ENCODE measurements at regions not wholly inside any gene's neighbourhood (a gene's known extent, or its start where the extent isn't known, plus 50 kb on each side); places are given as distances from the start of the nearest gene placed in this dataset.

DNA sequence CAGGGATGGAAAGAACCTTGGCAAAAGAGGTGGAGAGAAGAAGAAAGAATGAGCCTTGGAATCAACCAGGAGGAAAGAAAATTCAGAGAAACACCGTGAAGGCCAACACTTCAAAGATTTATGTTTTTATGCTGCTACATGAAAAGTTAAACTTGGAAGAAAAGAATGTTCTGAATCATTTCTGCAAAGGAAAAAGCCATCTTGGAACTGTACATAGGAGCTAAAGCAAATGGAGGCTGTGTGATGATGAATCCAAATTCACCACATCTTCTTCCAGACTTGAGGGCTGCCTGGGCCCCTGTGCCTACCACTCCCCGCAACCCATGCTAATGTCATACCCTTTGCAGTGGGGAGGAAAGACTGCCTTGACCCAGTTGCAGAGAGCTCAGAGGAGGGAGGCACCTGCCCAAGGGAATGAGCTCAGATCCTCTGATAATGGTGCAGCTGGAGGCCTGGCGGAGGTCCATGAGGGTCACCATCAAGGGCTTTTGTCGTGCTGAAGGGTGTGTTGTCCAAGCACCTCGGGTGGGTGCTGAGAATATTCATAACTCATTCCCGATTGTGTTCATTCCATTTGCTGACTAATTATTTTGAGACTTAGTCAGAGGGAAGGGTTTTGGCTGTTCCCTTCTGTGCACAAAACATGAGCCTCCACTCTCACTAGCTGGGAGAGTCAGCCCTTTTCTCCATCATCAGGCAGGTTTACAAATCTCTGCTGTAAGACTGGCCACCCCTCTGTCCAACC, 245.8 kb upstream of the JAG1 start:
- no peak for DNase-seq

DNA sequence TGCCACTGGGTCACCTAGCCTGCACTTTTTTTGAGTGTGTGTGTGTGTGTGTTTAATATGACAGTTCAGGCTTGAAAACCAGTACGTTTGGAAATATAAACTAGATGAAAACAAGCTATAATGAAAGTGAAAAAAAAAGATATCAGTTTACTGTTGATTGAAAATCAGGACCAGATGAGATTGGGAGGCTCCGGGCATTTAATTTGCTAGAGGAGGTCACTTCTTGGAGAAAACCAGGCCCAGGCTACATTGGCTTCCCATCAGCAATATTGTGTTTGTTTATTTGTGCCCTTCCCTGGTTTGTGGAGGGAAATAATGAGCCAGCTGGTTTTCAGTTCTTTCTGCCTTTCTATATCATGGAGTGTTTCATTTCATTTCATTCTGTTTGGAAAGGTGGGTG, 246.6 kb upstream of the JAG1 start:
- no peak for DNase-seq

DNA sequence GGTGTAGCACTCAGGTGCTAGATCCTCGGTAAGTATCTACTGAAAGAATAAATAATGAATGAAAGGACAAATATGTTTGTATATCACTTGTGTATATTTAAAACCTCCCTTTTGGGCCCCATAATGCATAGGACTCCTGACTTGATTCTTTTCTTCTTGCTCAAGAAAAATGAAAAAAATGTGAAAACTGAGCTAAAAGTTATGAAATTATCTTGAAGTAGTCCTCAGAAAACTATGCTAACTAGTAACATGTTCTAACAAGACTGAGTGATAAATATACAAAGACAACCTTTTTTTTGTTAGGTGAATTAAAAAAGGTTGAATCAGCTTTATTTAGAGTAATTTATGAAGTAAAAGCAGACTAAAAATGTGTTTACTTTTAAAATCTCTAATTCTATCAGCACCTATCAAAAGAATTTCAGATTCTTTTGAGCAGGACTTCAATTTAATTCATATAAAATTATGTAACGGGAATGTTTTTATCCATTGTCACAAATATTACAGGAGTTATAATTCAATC, 247.8 kb upstream of the JAG1 start:
- no peak for DNase-seq

DNA sequence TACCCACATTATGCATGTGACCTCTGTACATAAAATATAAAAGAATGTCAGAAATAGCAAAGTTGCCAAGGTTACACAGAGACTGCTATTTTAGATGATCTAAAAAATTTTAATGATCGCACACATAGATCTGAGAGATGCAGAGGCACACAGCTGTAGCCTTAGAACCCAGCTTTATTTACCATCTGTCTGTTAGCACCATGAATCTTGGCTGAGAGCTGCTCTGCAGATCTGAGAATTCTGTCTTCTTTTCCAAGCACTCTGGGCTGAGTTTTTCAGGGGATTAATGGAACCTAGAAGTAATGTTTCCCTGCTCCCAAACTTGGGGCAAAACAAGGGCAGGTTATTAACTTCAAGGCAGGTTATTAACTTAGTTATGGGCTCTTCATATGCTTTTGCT, 248.7 kb upstream of the JAG1 start:
- no peak for DNase-seq

DNA sequence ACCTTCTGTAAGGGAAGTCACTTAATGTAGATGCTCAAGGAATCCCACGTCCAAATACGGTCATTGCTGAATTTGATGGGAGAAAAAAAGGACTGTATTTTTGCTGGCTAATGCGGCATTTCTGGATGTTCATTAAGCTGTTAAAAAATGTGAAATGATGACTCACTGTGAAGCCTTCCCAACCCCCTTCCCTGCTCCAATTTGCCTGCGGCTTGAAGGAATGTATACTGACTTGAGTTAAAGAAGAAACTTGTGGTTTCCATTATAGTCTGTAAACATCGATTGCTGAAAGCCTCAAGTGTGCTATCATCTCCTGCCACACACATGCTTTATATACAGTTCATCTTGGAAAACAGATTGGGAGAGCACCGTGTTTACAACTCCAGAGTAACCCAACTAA, 249.1 kb upstream of the JAG1 start:
- no peak for DNase-seq

DNA sequence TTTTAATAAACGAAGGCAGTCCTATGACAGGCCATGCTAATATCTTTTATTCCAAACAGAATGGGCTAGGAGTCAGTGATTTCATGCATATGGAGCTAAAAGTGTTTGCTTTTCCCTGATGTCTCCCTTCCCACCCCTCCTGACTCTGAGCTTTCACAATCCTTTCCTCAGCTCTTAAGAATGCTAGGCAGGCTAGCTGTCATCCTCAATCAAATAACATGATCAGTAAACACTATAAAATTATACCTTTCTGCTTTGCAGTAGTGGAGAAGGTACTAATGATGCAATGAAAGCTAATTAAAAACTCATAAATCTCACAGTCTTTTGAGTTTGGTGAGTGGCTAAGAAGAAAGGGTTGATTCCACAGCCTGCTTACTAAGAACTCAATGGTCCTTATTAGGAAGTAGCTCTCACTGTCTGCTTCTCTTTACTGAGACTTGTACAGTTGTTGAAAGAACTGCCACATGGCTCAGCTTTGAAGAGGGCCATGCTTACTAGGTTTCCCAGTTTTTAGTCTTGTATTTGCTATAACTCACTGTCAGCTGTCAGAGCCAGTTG, 250.9 kb upstream of the JAG1 start:
- no peak for DNase-seq

DNA sequence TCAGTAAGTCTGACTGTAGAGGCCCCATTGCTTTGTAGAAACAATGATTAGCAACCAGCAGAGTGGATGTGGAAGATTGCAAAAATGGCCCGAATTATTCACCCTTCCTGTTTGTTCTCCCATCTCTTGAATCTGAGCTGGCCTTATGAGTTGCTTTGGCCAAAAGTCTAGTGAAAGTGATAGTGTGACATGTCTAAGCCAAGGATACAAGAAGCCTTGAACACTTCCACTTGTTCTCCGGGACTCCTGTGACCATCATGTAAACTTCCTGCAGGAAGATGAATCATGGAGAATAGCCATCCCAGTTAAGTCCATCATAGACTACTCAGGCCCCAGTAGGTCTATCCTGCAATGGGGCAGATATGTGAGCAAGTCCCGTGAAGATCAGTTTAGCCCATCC, 252.0 kb upstream of the JAG1 start:
- no peak for DNase-seq

DNA sequence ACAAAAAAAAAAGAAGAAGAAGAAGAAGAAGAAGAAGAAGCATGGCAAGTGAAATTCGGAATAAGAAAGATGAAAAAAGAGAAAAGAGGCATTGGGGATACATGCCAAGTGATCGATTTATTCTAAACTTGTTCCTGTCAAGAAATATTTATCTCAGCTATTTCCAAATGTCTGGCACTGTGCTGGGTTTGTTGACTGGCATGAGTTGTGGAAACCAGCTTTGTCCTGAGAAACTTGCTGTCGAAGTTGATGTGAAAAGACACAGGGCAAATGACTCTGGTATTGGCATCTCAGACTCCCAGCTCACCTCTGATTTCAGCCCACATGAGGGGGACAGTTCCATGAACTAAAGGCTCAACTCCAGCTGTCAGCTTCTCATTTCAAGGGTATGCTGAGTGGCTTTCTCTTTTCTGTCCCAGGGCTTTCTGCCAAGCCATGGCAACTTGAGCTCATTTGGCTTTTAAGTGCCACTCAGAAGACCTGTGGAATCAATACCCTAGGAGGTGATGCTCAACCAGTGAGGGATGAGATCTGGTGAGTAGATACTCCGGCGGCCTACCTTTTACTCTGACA, 253.3 kb upstream of the JAG1 start:
- no peak for DNase-seq

DNA sequence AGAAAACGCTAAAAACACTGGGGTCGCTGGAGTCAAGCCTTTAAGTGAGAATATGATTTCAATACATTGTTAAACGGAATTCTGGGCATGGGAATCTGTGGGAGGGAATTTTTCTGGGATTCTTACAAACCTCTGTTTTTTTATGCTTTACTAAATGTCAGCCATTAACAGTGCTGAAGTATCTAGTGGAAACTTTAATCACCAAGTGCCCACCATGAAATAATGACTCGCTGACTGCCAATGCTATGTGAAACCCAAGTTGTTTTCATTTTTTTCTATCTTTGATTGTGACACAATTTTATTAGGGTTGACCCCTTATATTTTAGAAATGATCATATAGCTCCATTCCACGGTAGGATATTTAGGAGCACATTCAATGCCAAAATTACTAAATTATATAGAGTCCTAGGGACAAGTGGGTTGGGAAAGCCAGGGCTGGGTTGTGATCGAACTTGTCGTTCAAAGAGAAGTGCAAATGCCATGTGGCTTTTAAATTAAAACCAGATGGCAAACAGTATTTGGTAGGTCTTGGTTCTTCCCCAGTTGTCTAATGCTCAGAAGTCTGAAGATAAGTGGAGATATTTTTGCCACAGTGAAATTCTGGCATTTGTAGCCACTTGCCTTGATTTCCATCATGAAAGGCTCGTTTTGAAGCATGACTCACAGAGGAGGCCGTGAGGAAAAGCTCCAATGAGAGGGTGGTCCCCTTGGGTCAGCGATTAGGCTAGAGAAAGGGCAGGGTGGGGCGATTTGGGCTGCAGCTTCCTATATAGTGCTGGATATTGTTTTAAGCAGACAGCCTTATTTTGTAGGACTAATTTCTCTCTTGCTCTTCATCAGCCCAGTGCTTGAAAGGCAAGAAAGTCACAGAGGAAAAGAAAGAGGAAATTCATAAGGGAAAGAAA, 254.4 kb upstream of the JAG1 start:
- no peak for DNase-seq

DNA sequence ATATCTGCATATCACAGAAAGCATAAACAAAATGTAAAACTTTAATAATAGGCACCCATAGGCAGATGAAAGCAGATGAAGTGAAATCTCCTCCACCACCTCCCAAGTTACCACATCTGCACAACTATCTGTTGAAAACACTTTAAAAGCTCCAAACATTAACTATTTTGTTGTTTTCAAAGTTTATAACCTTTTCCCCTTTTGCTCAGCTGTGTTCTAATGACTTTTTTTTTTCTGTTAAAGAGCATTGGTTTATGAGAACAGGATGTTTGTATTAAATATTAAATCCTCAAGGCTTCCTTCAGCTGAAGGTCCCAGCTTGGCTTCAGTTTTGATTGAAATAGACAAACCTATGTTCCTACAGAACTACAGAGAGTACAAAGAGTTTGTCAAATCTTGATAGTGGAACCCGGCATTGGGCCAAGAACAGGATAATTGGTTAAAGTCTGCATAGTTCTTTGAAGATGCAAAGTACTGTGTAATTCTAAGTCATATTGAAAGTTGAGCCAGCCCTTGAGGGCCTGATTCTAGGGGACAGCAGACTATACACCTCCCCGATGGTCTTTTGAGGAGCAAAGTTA, 255.1 kb upstream of the JAG1 start:
- DNase-seq: no peak

DNA sequence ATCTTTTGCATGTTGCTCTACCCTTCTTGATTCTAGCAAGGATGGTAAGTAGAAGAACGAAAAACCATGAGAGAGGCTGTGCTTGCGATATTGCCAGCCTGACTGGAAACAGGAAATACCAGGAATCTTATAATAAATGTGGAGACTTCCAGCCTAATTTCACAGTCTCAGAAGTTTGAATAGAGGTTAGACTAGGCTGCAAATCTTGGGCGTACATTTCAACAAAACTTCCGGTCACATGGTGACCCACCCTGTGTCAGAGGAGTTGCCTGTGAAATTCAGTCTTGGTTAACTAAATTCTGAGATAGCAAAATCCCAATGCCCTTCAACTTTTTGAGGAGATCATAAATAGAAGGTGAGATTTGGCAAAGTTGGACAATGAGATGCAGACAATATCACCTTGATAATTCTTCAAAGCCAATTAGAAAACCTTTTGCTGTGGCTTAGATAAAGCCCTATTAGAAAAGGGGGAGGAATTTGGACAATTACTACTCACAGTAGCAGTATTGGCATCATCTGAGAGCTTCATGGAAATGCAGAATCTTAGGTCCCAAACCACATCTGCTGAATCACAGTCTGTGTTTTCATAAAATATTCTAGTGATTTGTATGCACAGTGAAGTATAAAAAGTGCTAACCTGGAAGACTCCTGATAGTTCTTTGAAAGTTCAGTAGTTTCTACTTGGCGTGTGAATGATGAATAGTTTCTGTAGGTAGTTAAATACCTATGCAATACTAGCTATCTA, 262.0 kb upstream of the JAG1 start:
- DNase-seq: no peak

DNA sequence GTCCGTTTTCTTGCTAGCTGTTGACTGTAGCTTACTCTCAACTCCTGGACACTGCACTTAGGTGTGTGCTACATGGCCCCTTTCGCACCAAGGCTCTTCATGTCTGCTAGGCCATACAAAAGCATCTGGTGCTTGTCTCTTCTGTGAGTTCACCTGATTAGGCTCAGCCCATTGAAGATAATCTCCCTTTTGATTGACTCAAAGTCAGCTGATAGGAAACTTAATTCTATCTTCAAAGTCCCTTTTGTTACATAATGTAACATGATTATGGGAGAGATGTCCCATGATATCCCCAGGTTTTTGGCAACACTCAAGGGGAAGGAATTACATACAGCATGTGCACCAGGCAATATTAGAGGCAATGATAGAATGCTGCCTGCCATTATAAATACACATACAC, 263.0 kb upstream of the JAG1 start:
- no peak for DNase-seq

DNA sequence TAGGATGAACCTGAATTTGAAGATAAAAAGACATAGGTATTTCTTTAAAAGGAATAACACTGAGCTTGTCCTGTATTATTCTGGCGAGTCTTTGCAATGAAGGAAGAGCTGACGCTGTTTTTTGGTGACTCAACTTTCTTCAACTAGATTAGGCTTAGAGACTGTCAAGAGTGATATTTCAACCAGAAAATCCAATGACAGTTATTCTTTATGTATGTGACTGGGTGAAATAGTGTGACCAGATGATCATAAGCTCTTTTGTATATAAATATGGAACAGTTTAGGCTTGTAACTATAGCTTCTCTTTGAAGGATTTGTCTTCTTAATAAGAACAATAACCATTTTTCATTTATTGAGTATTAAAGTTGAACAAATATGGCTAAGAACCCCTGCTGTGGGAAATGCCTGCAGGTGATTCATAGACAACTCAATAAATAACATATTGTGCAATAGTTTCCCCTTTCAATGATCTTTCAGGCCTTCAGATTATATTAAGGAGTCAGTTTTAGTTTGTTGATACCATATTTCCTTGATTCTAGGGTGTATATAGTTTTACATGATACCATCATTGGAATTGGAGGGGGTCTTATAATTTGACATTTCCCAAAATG, 265.6 kb upstream of the JAG1 start:
- no peak for DNase-seq

DNA sequence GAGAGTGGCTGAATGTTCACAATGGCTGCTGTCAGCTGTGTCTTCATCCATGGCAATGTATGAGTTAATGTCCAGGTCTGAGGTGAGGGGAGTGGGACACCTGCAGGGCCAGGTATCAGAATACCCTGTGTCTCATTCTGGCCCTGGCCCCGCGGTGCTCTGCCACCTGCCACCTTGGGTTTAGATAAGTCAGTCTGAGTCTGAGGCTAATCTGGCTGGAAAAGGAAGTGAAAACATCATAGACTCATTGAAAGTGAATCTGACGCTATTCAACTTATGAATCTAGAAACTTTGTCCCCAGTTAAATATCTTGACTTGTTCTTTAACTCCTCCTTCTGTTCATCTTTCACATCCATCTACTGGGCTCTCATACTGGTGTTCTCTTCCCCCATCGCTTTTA, 267.1 kb upstream of the JAG1 start:
- DNase-seq: no peak

DNA sequence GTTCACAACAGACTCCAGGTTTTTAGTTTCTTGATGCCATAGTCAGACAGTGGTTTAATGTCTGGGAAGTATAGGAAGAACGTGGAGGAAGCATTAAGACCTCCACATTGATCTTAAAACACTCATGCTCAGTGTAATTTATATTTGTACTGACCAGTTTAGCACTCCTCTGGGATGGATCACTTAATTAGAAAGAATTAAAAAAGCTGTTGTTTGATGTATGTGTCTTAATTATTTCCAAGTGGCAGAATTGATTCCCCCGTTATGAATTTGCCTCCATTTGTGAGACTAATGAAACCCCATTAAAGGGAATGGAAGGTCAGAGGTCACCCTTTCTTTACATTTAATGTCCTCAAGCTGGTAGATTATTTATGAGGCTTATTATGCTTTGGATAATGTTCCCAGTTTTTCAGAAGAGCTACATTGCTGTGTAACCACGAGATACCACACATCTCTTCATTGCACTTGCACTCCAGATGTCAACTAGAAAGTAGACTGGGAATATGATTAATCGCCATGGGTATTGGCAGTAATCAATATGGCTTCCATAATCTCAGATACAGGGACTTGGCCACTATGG, 270.0 kb upstream of the JAG1 start:
- DNase-seq: no peak

DNA sequence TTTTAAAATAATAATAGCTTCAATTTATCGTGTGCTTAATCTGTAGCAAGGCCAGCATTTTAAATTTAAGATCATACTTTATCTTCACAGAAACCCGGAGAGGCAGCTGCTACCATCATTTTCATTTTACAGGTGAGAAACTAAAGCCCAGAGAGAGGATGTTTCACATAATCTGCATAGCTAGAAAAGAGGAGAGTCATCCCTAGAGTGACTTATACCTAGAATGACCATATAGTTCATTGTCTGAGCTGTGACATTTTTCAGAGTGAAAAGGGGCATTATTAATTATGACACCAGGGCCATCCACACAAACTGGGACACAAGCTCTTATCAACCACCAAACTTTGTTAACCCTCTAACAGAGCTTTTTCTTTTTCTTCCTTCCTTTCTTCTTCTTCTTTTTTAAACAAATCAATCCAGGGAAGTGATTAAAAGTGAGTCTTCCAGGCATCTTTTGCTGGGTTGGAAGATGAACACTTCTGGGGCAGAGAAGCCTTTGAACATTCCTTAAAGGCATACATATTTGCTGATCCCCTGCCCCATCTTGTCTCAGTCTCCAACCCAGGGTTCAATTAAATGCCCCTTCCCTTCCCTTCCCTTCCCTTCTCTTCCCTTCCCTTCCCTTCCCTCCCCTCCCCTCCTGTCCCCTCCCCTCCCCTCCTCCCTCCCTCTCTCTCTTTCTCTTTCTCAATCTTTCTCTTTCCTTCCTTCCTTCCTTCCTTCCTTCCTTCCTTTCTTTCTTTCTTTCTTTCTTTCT, 272.5 kb upstream of the JAG1 start:
- DNase-seq: no peak

DNA sequence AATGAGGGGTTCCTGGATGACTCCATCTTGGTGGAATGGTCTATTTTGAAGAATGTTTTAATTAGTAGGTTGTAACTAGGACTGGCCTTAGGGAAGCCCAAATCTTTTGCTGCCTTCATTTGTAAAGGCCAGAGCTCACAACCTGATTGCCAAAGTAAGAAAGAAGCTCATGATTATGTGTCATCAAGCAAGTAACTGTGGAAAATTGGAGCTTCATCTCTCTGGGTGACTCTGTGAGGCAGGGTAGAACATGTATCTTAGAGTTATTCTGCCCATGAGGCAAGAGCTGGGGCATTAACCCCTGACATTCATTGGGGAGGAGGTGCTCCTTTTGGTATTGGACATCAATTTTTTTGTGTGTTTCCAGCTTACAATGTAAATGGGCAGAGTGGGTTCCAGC, 273.9 kb upstream of the JAG1 start:
- no peak for DNase-seq

DNA sequence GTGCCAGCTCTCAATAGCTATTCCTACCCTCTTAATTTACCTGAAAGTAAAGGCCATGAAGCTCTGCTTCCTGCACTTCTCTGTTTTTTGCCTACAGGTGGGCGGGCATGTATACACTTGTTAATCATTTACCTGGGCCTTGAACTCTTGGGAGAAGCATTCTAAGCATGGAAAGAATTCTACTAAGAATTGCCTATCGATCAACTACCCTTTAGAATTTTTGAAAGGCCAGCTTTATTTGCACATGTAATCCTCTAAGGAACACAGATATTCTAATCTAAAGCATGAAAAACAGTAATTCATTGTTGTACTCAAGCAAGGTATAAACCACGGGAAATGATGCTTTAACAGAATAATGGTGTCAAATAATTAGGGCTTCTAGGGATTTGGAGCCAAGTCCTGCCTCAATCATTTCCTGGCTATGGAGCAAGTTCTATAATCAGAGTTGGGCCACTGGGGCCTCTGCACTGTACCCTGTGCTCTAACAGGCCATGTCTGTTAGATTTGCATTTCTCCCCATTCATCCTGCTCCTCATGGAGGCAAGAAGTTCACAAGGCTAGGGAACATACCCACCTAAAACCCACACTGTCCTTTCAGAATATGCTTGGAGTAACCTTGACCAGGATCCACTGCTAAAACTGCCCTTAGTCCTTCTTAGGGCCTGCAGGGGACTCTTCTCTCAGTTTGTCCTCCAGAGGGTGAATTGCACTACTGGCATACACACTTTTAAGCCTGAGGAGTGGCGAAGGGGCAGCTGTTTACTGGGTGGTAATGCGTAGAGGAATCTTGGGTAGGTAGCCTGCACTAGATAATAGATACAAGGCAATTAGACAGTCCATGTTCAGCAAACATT, 276.4 kb upstream of the JAG1 start:
- no peak for DNase-seq
